ENCODE measurements at regions not wholly inside any gene's neighbourhood (a gene's known extent, or its start where the extent isn't known, plus 50 kb on each side); places are given as distances from the start of the nearest gene placed in this dataset.
A peak's percentile ranks its signal among the peaks of the same experiment; 100 is the strongest.

DNA sequence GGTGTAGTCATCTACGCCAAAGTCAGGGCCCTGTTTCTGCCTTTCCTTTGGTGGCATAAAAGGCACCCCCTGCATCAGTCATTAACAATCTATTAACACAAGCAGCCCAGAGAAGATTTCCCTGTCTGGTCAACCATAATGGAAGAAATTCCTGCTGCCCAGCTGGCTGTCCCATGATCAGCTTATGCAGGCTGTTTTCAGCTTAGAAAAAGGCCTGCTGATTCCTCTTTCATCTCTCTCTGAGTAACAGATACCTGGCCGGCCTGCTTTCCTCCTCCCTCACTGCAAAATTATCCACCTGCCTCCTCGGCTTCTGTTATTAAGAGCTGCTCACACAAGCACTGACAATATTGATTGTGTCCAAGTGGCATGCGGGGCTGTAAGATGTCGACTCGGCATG lies 70.3 kb upstream of the MMP2 start:
- Histone ChIP-seq H3K36me3 (ENCODE audit: control insufficient read depth, insufficient read depth, low read length) (no peaks in the 10 kb centered on the region), H3K27me3 (ENCODE audit: control insufficient read depth, insufficient read depth, low read length) (no peaks in the 10 kb centered on the region), H3K79me2 (ENCODE audit: control insufficient read depth, insufficient read depth, low read length) (no peaks in the 10 kb centered on the region), H2AFZ (ENCODE audit: low read length) (no peak overlapping the region), H3K4me3 (replicated peaks in 1 of 4; ENCODE audit: control extremely low read depth in 1 of 4, insufficient read depth in 1 of 4, low read depth in 3 of 4, low read length in 4 of 4) (no peak overlapping the region), H3K4me2 (ENCODE audit: extremely low read depth, insufficient read depth, low read length) (no peak overlapping the region), H3K27ac (ENCODE audit: insufficient read depth, low read length) (no peak overlapping the region), H3K9me3 (ENCODE audit: control insufficient read depth, insufficient read depth, low read depth, low read length) (no peaks in the 10 kb centered on the region), H3K9ac (ENCODE audit: insufficient read depth, low read length) (no peak overlapping the region), H3K4me1 (ENCODE audit: control insufficient read depth, extremely low read depth, insufficient read depth, low read length) (no peaks in the 10 kb centered on the region), H4K20me1 (ENCODE audit: control insufficient read depth, extremely low read depth, insufficient read depth, low read length) (no peaks in the 10 kb centered on the region)
- TF ChIP-seq EZH2 (IDR thresholded peaks at IDR 0.05; ENCODE audit: low read length, missing control alignments): no peak
- TF ChIP-seq, protein P1, sequence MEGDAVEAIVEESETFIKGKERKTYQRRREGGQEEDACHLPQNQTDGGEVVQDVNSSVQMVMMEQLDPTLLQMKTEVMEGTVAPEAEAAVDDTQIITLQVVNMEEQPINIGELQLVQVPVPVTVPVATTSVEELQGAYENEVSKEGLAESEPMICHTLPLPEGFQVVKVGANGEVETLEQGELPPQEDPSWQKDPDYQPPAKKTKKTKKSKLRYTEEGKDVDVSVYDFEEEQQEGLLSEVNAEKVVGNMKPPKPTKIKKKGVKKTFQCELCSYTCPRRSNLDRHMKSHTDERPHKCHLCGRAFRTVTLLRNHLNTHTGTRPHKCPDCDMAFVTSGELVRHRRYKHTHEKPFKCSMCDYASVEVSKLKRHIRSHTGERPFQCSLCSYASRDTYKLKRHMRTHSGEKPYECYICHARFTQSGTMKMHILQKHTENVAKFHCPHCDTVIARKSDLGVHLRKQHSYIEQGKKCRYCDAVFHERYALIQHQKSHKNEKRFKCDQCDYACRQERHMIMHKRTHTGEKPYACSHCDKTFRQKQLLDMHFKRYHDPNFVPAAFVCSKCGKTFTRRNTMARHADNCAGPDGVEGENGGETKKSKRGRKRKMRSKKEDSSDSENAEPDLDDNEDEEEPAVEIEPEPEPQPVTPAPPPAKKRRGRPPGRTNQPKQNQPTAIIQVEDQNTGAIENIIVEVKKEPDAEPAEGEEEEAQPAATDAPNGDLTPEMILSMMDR (conservative IDR thresholded peaks at IDR 0.05 in 1 of 2, IDR thresholded peaks at IDR 0.05 in 1 of 2; ENCODE audit: low read depth in 1 of 2, low read length in 2 of 2): no peak
- no peak for DNase-seq (ENCODE audit: low read depth in 2 of 2)

GRCh38 chr16:55411231-55411630 lies 67.8 kb upstream of the MMP2 start:
- Histone ChIP-seq H3K27ac (ENCODE audit: insufficient read depth, low read length) (no peak overlapping the region), H4K20me1 (ENCODE audit: control insufficient read depth, extremely low read depth, insufficient read depth, low read length) (no peaks in the 10 kb centered on the region), H3K9ac (ENCODE audit: insufficient read depth, low read length) (no peak overlapping the region), H3K4me2 (ENCODE audit: extremely low read depth, insufficient read depth, low read length) (no peak overlapping the region), H2AFZ (ENCODE audit: low read length) (no peak overlapping the region), H3K79me2 (ENCODE audit: control insufficient read depth, insufficient read depth, low read length) (no peaks in the 10 kb centered on the region), H3K9me3 (ENCODE audit: control insufficient read depth, insufficient read depth, low read depth, low read length) (no peaks in the 10 kb centered on the region), H3K4me1 (ENCODE audit: control insufficient read depth, extremely low read depth, insufficient read depth, low read length) (no peaks in the 10 kb centered on the region), H3K36me3 (ENCODE audit: control insufficient read depth, insufficient read depth, low read length) (no peaks in the 10 kb centered on the region), H3K4me3 (replicated peaks in 1 of 4; ENCODE audit: control extremely low read depth in 1 of 4, insufficient read depth in 1 of 4, low read depth in 3 of 4, low read length in 4 of 4) (no peak overlapping the region), H3K27me3 (ENCODE audit: control insufficient read depth, insufficient read depth, low read length) (no peaks in the 10 kb centered on the region)
- TF ChIP-seq, protein P1 (conservative IDR thresholded peaks at IDR 0.05 in 1 of 2, IDR thresholded peaks at IDR 0.05 in 1 of 2; ENCODE audit: low read depth in 1 of 2, low read length in 2 of 2): no peak
- no peak for TF ChIP-seq EZH2 (IDR thresholded peaks at IDR 0.05; ENCODE audit: low read length, missing control alignments)
- DNase-seq (ENCODE audit: low read depth in 2 of 2): no peak

- Histone ChIP-seq H3K27ac (ENCODE audit: insufficient read depth, low read length) (no peak overlapping the region), H3K4me3 (replicated peaks in 1 of 4; ENCODE audit: control extremely low read depth in 1 of 4, insufficient read depth in 1 of 4, low read depth in 3 of 4, low read length in 4 of 4) (no peak overlapping the region), H3K9ac (ENCODE audit: insufficient read depth, low read length) (no peak overlapping the region), H3K4me1 (ENCODE audit: control insufficient read depth, extremely low read depth, insufficient read depth, low read length) (no peaks in the 10 kb centered on the region), H4K20me1 (ENCODE audit: control insufficient read depth, extremely low read depth, insufficient read depth, low read length) (no peaks in the 10 kb centered on the region), H3K4me2 (ENCODE audit: extremely low read depth, insufficient read depth, low read length) (no peak overlapping the region), H3K79me2 (ENCODE audit: control insufficient read depth, insufficient read depth, low read length) (no peaks in the 10 kb centered on the region), H2AFZ (ENCODE audit: low read length) (no peak overlapping the region), H3K27me3 (ENCODE audit: control insufficient read depth, insufficient read depth, low read length) (no peaks in the 10 kb centered on the region), H3K9me3 (ENCODE audit: control insufficient read depth, insufficient read depth, low read depth, low read length) (no peaks in the 10 kb centered on the region), H3K36me3 (ENCODE audit: control insufficient read depth, insufficient read depth, low read length) (no peaks in the 10 kb centered on the region)
- TF ChIP-seq, protein P1 (conservative IDR thresholded peaks at IDR 0.05 in 1 of 2, IDR thresholded peaks at IDR 0.05 in 1 of 2; ENCODE audit: low read depth in 1 of 2, low read length in 2 of 2): no peak
- no peak for TF ChIP-seq EZH2 (IDR thresholded peaks at IDR 0.05; ENCODE audit: low read length, missing control alignments)
- DNase-seq (ENCODE audit: low read depth in 2 of 2): peak in 1 of 2 donors; percentile 2
Measured at GRCh38 chr16:55418586-55418985, 60.4 kb upstream of the MMP2 start.
